Right cardiac atrium (tissue), 5 donors: ENCODE measurements at regions not wholly inside any gene's neighbourhood (a gene's known extent, or its start where the extent isn't known, plus 50 kb on each side); places are given as distances from the start of the nearest gene placed in this dataset.
A peak's percentile ranks its signal among the peaks of the same experiment; 100 is the strongest.

ENCODE experiments used
- ATAC-seq, 2 donors: fragments of 200-7000 bp; cut with Tn5 transposase; one replicate each; pipeline versions ENCODE4 v1.8.0 to v1.9.1; 2020; ENCODE audit warnings: moderate library complexity in 2 of 2, mild to moderate bottlenecking in 1 of 2
- DNase-seq, 3 donors: peaks; one replicate each; pipeline ENCODE4 v3.0.0-alpha.2; 2020
- H3K27ac ChIP-seq: one replicate; pipeline ENCODE4 v1.5.1; 2013; ENCODE audit warnings: mild to moderate bottlenecking, low read length, control low read depth, moderate library complexity
- H3K27me3 ChIP-seq: one replicate; pipeline ENCODE4 v1.6.1; 2013; ENCODE audit not compliant: control insufficient read depth, insufficient read depth
- H3K4me1 ChIP-seq: one replicate; pipeline ENCODE4 v1.6.1; 2013; ENCODE audit warnings: low read length; ENCODE audit not compliant: control insufficient read depth, insufficient read depth
- H3K4me3 ChIP-seq: one replicate; pipeline ENCODE4 v1.5.1; 2013; ENCODE audit warnings: low read length, control low read depth
- H3K9me3 ChIP-seq: one replicate; pipeline ENCODE4 v1.6.1; 2013; ENCODE audit warnings: low read length; ENCODE audit not compliant: control insufficient read depth
- WGBS: extraction: QIAGEN DNeasy Blood & Tissue Kit; methylation state at CpG from one replicate; pipeline ENCODE4 v1.1.7; 2013; 5-methylcytosine and 5-hydroxymethylcytosine counted together
- intact Hi-C, 4 donors: fragments of 100-400 bp; cut with DNase I; formaldehyde crosslinking; loops; one replicate each; pipeline versions ENCODE4 v1.11.0 to v1.14.0; 2022 to 2023
- donor health status: healthy with polysubstance abuse.
- donor health status: DM: no; HTN: yes; CAD: no.
- donor health status: DM: no; HTN: no; CAD: no.
- donor health status: DM: no; HTN: yes; CAD: no; lungs with severe emphysema.
- donor health status: DM: yes; HTN: yes; CAD: no.

GRCh38 chr14:62071039-62071438 lies 308.8 kb downstream of the SNAPC1 start:
- DNase-seq (no peak), ATAC-seq (no peak)
- Histone ChIP-seq H3K4me3 (no peak overlapping the region), H3K27me3 (no peaks in the 10 kb centered on the region), H3K27ac (no peak overlapping the region), H3K4me1 (no peaks in the 10 kb centered on the region), H3K9me3 (no peaks in the 10 kb centered on the region)
- 62% methylated on average over 2 of the region's 2 CpGs for WGBS
- intact Hi-C loops, result no loop called here

GRCh38 chr14:62076368-62076767 lies 314.1 kb downstream of the SNAPC1 start:
- DNase-seq (no peak), ATAC-seq (no peak)
- Histone ChIP-seq H3K9me3 (no peaks in the 10 kb centered on the region), H3K4me1 (no peaks in the 10 kb centered on the region), H3K27ac (no peak overlapping the region), H3K4me3 (no peak overlapping the region), H3K27me3 (no peaks in the 10 kb centered on the region)
- intact Hi-C loops, result no loop called here
- WGBS, result 92% methylated on average over 4 of the region's 4 CpGs

- Histone ChIP-seq H3K4me1 (no peaks in the 10 kb centered on the region), H3K4me3 (no peak overlapping the region), H3K9me3 (no peaks in the 10 kb centered on the region), H3K27ac (no peak overlapping the region), H3K27me3 (no peaks in the 10 kb centered on the region)
- intact Hi-C loops, result no loop called here
- WGBS, result 75% methylated on average over 6 of the region's 6 CpGs
- no peak for ATAC-seq
- no peak for DNase-seq
Measured at GRCh38 chr14:62076825-62077605, 314.8 kb downstream of the SNAPC1 start.

GRCh38 chr14:62077676-62078261 lies 315.5 kb downstream of the SNAPC1 start:
- no peaks in the 10 kb centered on the region for H3K9me3 ChIP-seq
- H3K27me3 ChIP-seq, result no peaks in the 10 kb centered on the region
- H3K4me3 ChIP-seq, result no peak overlapping the region
- intact Hi-C loops, result no loop called here
- no peaks in the 10 kb centered on the region for H3K4me1 ChIP-seq
- DNase-seq (no peak), ATAC-seq (no peak)
- H3K27ac ChIP-seq, result no peak overlapping the region
- whole genome bisulfite sequencing, result 79% methylated on average over 3 of the region's 4 CpGs

GRCh38 chr14:62079038-62079437 lies 316.8 kb downstream of the SNAPC1 start:
- DNase-seq, result no peak
- ATAC-seq, result no peak
- 59% methylated on average over 1 of the region's 1 CpG for WGBS
- intact Hi-C loops, result no loop called here
- Histone ChIP-seq H3K27me3 (no peaks in the 10 kb centered on the region), H3K4me3 (no peak overlapping the region), H3K9me3 (no peaks in the 10 kb centered on the region), H3K27ac (no peak overlapping the region), H3K4me1 (no peaks in the 10 kb centered on the region)

- Histone ChIP-seq H3K9me3 (no peaks in the 10 kb centered on the region), H3K4me1 (no peaks in the 10 kb centered on the region), H3K4me3 (no peak overlapping the region), H3K27me3 (no peaks in the 10 kb centered on the region), H3K27ac (no peak overlapping the region)
- ATAC-seq (no peak), DNase-seq (no peak)
- intact Hi-C loops, result no loop called here
- 87% methylated on average over 10 of the region's 10 CpGs for WGBS
Measured at GRCh38 chr14:62081012-62081612, 318.9 kb downstream of the SNAPC1 start.

GRCh38 chr14:62081951-62082350 lies 319.7 kb downstream of the SNAPC1 start:
- Histone ChIP-seq H3K4me3 (no peak overlapping the region), H3K27me3 (no peaks in the 10 kb centered on the region), H3K4me1 (no peaks in the 10 kb centered on the region), H3K27ac (no peak overlapping the region), H3K9me3 (no peaks in the 10 kb centered on the region)
- 54% methylated on average over 8 of the region's 8 CpGs for WGBS
- DNase-seq (no peak), ATAC-seq (no peak)
- intact Hi-C loops, result no loop called here

- no peaks in the 10 kb centered on the region for H3K9me3 ChIP-seq
- H3K4me3 ChIP-seq, result no peak overlapping the region
- DNase-seq (no peak), ATAC-seq (no peak)
- no peak overlapping the region for H3K27ac ChIP-seq
- no peaks in the 10 kb centered on the region for H3K27me3 ChIP-seq
- H3K4me1 ChIP-seq, result no peaks in the 10 kb centered on the region
- intact Hi-C loops, result no loop called here
- WGBS, result 85% methylated on average over 6 of the region's 6 CpGs
Measured at GRCh38 chr14:62082779-62083178, 320.6 kb downstream of the SNAPC1 start.

GRCh38 chr14:62084020-62084419 lies 321.8 kb downstream of the SNAPC1 start:
- Histone ChIP-seq H3K9me3 (no peaks in the 10 kb centered on the region), H3K4me1 (no peaks in the 10 kb centered on the region), H3K27me3 (no peaks in the 10 kb centered on the region), H3K4me3 (no peak overlapping the region), H3K27ac (no peak overlapping the region)
- intact Hi-C loops, result no loop called here
- WGBS, result 94% methylated on average over 17 of the region's 17 CpGs
- ATAC-seq, result no peak
- DNase-seq, result no peak

GRCh38 chr14:62087191-62087590 lies 325.0 kb downstream of the SNAPC1 start:
- intact Hi-C loops, result no loop called here
- ATAC-seq (no peak), DNase-seq (peak in 2 of 3 donors; percentile 41 to 43)
- Histone ChIP-seq H3K9me3 (no peaks in the 10 kb centered on the region), H3K4me1 (no peaks in the 10 kb centered on the region), H3K27ac (no peak overlapping the region), H3K27me3 (no peaks in the 10 kb centered on the region), H3K4me3 (no peak overlapping the region)
- WGBS, result 92% methylated on average over 14 of the region's 14 CpGs

- WGBS, result 51% methylated on average over 1 of the region's 1 CpG
- Histone ChIP-seq H3K27ac (no peak overlapping the region), H3K4me3 (no peak overlapping the region), H3K9me3 (no peaks in the 10 kb centered on the region), H3K4me1 (no peaks in the 10 kb centered on the region), H3K27me3 (no peaks in the 10 kb centered on the region)
- DNase-seq (no peak), ATAC-seq (no peak)
- intact Hi-C loops, result no loop called here
Measured at GRCh38 chr14:62093736-62094135, 331.5 kb downstream of the SNAPC1 start.
